ENCODE measurements at regions not wholly inside any gene's neighbourhood (a gene's known extent, or its start where the extent isn't known, plus 50 kb on each side); places are given as distances from the start of the nearest gene placed in this dataset.
"Not testable (repeated sequence)": the region's sequence is repeated elsewhere in the genome, so short reads cannot be mapped to it uniquely, and the experiment has no call there.

DNA sequence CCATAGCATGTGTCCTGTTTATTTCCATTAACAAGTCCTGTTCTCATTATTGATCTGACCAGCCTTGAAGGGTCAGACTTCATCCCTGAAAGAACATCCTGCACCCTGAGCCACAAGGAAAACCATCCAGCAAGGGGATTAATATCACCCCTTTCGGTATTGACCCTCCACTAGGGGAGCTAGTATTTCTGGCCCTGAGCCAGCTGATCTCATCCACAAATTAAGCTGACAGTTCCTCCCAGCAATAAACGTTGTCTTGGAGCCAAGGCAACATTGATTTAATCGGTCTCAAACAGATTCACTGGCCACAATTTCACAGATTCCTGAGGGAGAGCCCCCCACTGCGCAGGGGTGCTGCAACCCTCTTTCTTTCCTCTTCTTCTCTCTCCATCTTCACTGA is 353.1 kb upstream of the FANCL start:
- peak; percentile 7 for DNase-seq
- H3K4me3 ChIP-seq (ENCODE audit: low read depth in 1 of 2, low read length in 2 of 2), result no peak overlapping the region

DNA sequence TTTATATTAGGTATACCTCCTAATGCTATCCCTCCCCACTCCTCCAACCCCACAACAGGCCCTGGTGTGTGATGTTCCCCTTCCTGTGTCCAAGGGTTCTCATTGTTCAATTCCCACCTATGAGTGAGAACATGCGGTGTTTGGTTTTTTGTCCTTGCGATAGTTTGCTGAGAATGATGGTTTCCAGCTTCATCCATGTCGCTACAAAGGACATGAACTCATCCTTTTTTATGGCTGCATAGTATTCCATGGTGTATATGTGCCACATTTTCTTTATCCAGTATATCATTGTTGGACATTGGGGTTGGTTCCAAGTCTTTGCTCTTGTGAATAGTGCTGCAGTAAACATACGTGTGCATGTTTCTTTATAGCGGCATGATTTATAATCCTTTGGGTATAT is 345.1 kb upstream of the FANCL start:
- H3K79me2 ChIP-seq (ENCODE audit: insufficient read depth, low read length); DNase-seq; H3K4me1 ChIP-seq (ENCODE audit: insufficient read depth, low read length); H2AFZ ChIP-seq (ENCODE audit: low read depth, low read length); H4K20me1 ChIP-seq (ENCODE audit: insufficient read depth, low read length); H3K9ac ChIP-seq (ENCODE audit: low read depth, low read length); H3K27me3 ChIP-seq (ENCODE audit: insufficient read depth, low read length, poor library complexity); H3K4me2 ChIP-seq (ENCODE audit: insufficient read depth, low read length); ATAC-seq (ENCODE audit: insufficient read depth, low read depth); H3K36me3 ChIP-seq (ENCODE audit: insufficient read depth, low read length); H3K27ac ChIP-seq (ENCODE audit: low read length); H3K9me3 ChIP-seq (ENCODE audit: insufficient read depth, low read length, severe bottlenecking); H3K4me3 ChIP-seq (ENCODE audit: low read depth in 1 of 2, low read length in 2 of 2): not testable (repeated sequence)

More for the DNA sequence above, 353.1 kb upstream of the FANCL start:
- Histone ChIP-seq H3K4me2 (ENCODE audit: insufficient read depth, low read length) (no peak overlapping the region), H2AFZ (ENCODE audit: low read depth, low read length) (no peak overlapping the region), H3K9me3 (ENCODE audit: insufficient read depth, low read length, severe bottlenecking) (no peaks in the 10 kb centered on the region), H4K20me1 (ENCODE audit: insufficient read depth, low read length) (no peaks in the 10 kb centered on the region), H3K27me3 (ENCODE audit: insufficient read depth, low read length, poor library complexity) (no peaks in the 10 kb centered on the region), H3K79me2 (ENCODE audit: insufficient read depth, low read length) (no peaks in the 10 kb centered on the region), H3K36me3 (ENCODE audit: insufficient read depth, low read length) (no peaks in the 10 kb centered on the region), H3K27ac (ENCODE audit: low read length) (no peak overlapping the region), H3K4me1 (ENCODE audit: insufficient read depth, low read length) (no peaks in the 10 kb centered on the region), H3K9ac (ENCODE audit: low read depth, low read length) (no peak overlapping the region)
- ATAC-seq (ENCODE audit: insufficient read depth, low read depth), result no peak
- no peak for TF ChIP-seq EZH2 (IDR thresholded peaks at IDR 0.05; ENCODE audit: borderline replicate concordance, low read depth, low read length, severe bottlenecking)
- TF ChIP-seq, protein P1, sequence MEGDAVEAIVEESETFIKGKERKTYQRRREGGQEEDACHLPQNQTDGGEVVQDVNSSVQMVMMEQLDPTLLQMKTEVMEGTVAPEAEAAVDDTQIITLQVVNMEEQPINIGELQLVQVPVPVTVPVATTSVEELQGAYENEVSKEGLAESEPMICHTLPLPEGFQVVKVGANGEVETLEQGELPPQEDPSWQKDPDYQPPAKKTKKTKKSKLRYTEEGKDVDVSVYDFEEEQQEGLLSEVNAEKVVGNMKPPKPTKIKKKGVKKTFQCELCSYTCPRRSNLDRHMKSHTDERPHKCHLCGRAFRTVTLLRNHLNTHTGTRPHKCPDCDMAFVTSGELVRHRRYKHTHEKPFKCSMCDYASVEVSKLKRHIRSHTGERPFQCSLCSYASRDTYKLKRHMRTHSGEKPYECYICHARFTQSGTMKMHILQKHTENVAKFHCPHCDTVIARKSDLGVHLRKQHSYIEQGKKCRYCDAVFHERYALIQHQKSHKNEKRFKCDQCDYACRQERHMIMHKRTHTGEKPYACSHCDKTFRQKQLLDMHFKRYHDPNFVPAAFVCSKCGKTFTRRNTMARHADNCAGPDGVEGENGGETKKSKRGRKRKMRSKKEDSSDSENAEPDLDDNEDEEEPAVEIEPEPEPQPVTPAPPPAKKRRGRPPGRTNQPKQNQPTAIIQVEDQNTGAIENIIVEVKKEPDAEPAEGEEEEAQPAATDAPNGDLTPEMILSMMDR (IDR thresholded peaks at IDR 0.05; ENCODE audit: borderline replicate concordance, extremely low read depth, low read length, poor library complexity, severe bottlenecking), result peak; percentile 21

DNA sequence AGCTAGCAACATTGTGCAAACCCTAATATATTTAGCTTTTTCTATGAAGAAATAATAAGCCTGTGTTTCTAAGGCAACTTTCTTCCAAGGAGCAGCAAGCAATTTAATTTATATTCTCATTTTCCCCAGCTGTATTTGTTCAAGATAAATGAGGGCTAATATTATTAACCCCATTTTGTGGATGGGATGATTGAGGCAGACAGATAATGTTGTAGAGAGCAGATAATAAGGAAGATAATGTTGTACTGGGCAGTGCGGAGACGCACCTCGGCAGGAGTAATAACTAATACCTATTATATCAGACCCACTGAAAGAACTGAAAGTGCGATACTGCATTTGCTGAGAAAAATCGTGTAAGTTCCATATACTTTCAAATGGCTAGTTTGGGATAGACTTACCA is 344.1 kb upstream of the FANCL start:
- H3K79me2 ChIP-seq (ENCODE audit: insufficient read depth, low read length), result no peaks in the 10 kb centered on the region
- no peak for ATAC-seq (ENCODE audit: insufficient read depth, low read depth)

DNA sequence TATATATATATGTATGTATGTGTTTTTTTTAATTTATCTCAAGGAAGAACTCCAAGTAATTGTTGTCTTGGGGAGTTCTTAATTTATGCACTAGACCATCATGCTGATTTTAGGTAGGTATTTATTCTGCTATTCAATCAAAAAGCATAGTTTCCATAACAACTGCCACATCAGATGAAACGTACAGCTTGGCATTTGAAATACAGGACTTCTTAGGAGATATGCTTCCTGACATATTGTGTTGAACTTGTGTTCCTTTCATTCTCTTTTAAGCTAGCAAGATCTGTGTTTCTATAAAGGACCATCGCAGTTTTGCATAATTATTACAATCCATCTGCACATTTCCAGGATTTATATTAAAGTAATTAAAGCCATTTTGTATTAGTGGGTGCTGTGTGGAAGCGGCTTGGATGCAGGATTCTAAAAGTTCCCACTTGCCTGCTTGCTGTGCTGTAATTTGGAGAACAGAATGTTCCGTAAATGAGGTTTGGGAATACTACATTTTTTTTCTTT is 343.5 kb upstream of the FANCL start:
- no peak for ATAC-seq (ENCODE audit: insufficient read depth, low read depth)
- no peak overlapping the region for H3K27ac ChIP-seq (ENCODE audit: low read length)
- no peak overlapping the region for H3K4me3 ChIP-seq (ENCODE audit: low read depth in 1 of 2, low read length in 2 of 2)
- DNase-seq, result no peak
- H3K27me3 ChIP-seq (ENCODE audit: insufficient read depth, low read length, poor library complexity), result no peaks in the 10 kb centered on the region
- no peaks in the 10 kb centered on the region for H3K9me3 ChIP-seq (ENCODE audit: insufficient read depth, low read length, severe bottlenecking)
- no peak overlapping the region for H3K9ac ChIP-seq (ENCODE audit: low read depth, low read length)
- no peaks in the 10 kb centered on the region for H3K4me1 ChIP-seq (ENCODE audit: insufficient read depth, low read length)
- H2AFZ ChIP-seq (ENCODE audit: low read depth, low read length), result no peak overlapping the region
- H4K20me1 ChIP-seq (ENCODE audit: insufficient read depth, low read length), result no peaks in the 10 kb centered on the region
- TF ChIP-seq, protein P1 (IDR thresholded peaks at IDR 0.05; ENCODE audit: borderline replicate concordance, extremely low read depth, low read length, poor library complexity, severe bottlenecking), result no peak
- TF ChIP-seq EZH2 (IDR thresholded peaks at IDR 0.05; ENCODE audit: borderline replicate concordance, low read depth, low read length, severe bottlenecking), result no peak
- no peak overlapping the region for H3K4me2 ChIP-seq (ENCODE audit: insufficient read depth, low read length)
- H3K79me2 ChIP-seq (ENCODE audit: insufficient read depth, low read length), result no peaks in the 10 kb centered on the region
- H3K36me3 ChIP-seq (ENCODE audit: insufficient read depth, low read length), result no peaks in the 10 kb centered on the region

More for the DNA sequence above, 344.1 kb upstream of the FANCL start:
- no peak for DNase-seq
- Histone ChIP-seq H3K27me3 (ENCODE audit: insufficient read depth, low read length, poor library complexity) (no peaks in the 10 kb centered on the region), H2AFZ (ENCODE audit: low read depth, low read length) (no peak overlapping the region), H3K36me3 (ENCODE audit: insufficient read depth, low read length) (no peaks in the 10 kb centered on the region), H3K4me3 (ENCODE audit: low read depth in 1 of 2, low read length in 2 of 2) (no peak overlapping the region), H3K4me1 (ENCODE audit: insufficient read depth, low read length) (no peaks in the 10 kb centered on the region), H3K4me2 (ENCODE audit: insufficient read depth, low read length) (no peak overlapping the region), H4K20me1 (ENCODE audit: insufficient read depth, low read length) (no peaks in the 10 kb centered on the region), H3K9me3 (ENCODE audit: insufficient read depth, low read length, severe bottlenecking) (no peaks in the 10 kb centered on the region), H3K27ac (ENCODE audit: low read length) (no peak overlapping the region), H3K9ac (ENCODE audit: low read depth, low read length) (no peak overlapping the region)
- no peak for TF ChIP-seq EZH2 (IDR thresholded peaks at IDR 0.05; ENCODE audit: borderline replicate concordance, low read depth, low read length, severe bottlenecking)
- TF ChIP-seq, protein P1 (IDR thresholded peaks at IDR 0.05; ENCODE audit: borderline replicate concordance, extremely low read depth, low read length, poor library complexity, severe bottlenecking), result no peak
